VCaP (cell line): ENCODE measurements at regions not wholly inside any gene's neighbourhood (a gene's known extent, or its start where the extent isn't known, plus 50 kb on each side); places are given as distances from the start of the nearest gene placed in this dataset.

Experiments used
- H3K27ac ChIP-seq: fragments of 450-650 bp; 2 replicates; pipeline ENCODE4 v1.5.1; 2017
- CTCF ChIP-seq: fragments of 450-650 bp; conservative IDR thresholded peaks from 2 replicates; pipeline ENCODE4 v1.5.1; 2017; ENCODE audit warnings: mild to moderate bottlenecking, moderate library complexity

- no peak overlapping the region for H3K27ac ChIP-seq
- TF ChIP-seq CTCF: no peak
Measured at GRCh38 chr1:200269256-200269655, 140.6 kb downstream of the ZNF281 start.

GRCh38 chr1:200267937-200268336 lies 141.9 kb downstream of the ZNF281 start:
- no peak overlapping the region for H3K27ac ChIP-seq
- no peak for TF ChIP-seq CTCF

GRCh38 chr1:200267458-200267857 lies 142.4 kb downstream of the ZNF281 start:
- no peak for TF ChIP-seq CTCF
- H3K27ac ChIP-seq: no peak overlapping the region

- no peak for TF ChIP-seq CTCF
- H3K27ac ChIP-seq: no peak overlapping the region
Measured at GRCh38 chr1:200266871-200267270, 143.0 kb downstream of the ZNF281 start.

GRCh38 chr1:200265881-200266280 lies 144.0 kb downstream of the ZNF281 start:
- peak overlapping the region; percentile 55 for H3K27ac ChIP-seq
- no peak for TF ChIP-seq CTCF

- no peak for TF ChIP-seq CTCF
Measured at GRCh38 chr1:200265104-200265503, 144.7 kb downstream of the ZNF281 start.

DNA sequence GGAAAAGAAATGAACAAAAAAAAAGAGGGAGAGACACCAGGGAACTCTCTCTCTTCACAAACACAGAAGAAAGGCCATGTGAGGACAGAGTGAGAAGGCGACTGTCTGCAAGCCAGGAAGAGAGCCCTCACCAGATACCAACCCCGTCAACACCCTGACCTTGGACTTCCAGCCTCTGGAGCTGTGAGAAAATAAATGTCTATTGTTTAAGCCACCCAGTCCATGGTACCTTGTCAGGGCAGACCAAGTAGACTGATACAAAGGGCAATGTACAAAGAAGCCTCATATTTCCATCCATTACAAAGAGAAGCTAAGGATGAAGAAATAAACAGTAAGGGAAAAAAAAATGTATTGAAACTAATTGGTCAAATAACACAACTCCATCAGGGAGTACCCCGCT lies 146.6 kb downstream of the ZNF281 start:
- no peak for TF ChIP-seq CTCF
- no peak overlapping the region for H3K27ac ChIP-seq

More at GRCh38 chr1:200265104-200265503, 144.7 kb downstream of the ZNF281 start:
- H3K27ac ChIP-seq: peak overlapping the region; percentile 55
